ENCODE measurements at regions not wholly inside any gene's neighbourhood (a gene's known extent, or its start where the extent isn't known, plus 50 kb on each side); places are given as distances from the start of the nearest gene placed in this dataset.

GRCh38 chr7:114148779-114149178 lies 230.0 kb upstream of the PPP1R3A start:
- Histone ChIP-seq H3K36me3 (ENCODE audit: control insufficient read depth in 4 of 4, insufficient read depth in 3 of 4, low read depth in 1 of 4, low read length in 3 of 4) (no peaks in the 10 kb centered on the region), H3K9me3 (ENCODE audit: control insufficient read depth in 4 of 4, low read length in 3 of 4) (no peaks in the 10 kb centered on the region), H3K4me1 (ENCODE audit: control insufficient read depth in 4 of 4, insufficient read depth in 4 of 4, low read length in 3 of 4) (peaks cover 0 to 2% (median 0%) of the 10 kb centered on the region in 4 donors), H3K27ac (ENCODE audit: low read depth in 1 of 2, low read length in 2 of 2) (no peak overlapping the region), H3K4me3 (ENCODE audit: low read depth in 1 of 3, low read length in 3 of 3) (no peak overlapping the region), H3K9ac (ENCODE audit: low read depth in 1 of 2, low read length in 2 of 2) (no peak overlapping the region), H3K27me3 (ENCODE audit: control insufficient read depth in 4 of 4, insufficient read depth in 4 of 4, low read length in 3 of 4) (no peaks in the 10 kb centered on the region)
- 68% methylated on average over 3 of the region's 3 CpGs for WGBS
- DNase-seq (ENCODE audit: low spot score): no peak
- TF ChIP-seq, protein P1, sequence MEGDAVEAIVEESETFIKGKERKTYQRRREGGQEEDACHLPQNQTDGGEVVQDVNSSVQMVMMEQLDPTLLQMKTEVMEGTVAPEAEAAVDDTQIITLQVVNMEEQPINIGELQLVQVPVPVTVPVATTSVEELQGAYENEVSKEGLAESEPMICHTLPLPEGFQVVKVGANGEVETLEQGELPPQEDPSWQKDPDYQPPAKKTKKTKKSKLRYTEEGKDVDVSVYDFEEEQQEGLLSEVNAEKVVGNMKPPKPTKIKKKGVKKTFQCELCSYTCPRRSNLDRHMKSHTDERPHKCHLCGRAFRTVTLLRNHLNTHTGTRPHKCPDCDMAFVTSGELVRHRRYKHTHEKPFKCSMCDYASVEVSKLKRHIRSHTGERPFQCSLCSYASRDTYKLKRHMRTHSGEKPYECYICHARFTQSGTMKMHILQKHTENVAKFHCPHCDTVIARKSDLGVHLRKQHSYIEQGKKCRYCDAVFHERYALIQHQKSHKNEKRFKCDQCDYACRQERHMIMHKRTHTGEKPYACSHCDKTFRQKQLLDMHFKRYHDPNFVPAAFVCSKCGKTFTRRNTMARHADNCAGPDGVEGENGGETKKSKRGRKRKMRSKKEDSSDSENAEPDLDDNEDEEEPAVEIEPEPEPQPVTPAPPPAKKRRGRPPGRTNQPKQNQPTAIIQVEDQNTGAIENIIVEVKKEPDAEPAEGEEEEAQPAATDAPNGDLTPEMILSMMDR (IDR thresholded peaks at IDR 0.05; ENCODE audit: low read depth, low read length, missing input control): no peak
- TF ChIP-seq SP1 (IDR thresholded peaks at IDR 0.05) (no peak), HNF4G (IDR thresholded peaks at IDR 0.05) (no peak), ZBTB33 (IDR thresholded peaks at IDR 0.05) (no peak), HNF4A (conservative IDR thresholded peaks at IDR 0.05) (no peak), YY1 (IDR thresholded peaks at IDR 0.05) (no peak), REST (IDR thresholded peaks at IDR 0.05) (no peak), FOXA2 (IDR thresholded peaks at IDR 0.05) (no peak), RAD21 (IDR thresholded peaks at IDR 0.05) (no peak), GABPA (IDR thresholded peaks at IDR 0.05 in 1 of 2, conservative IDR thresholded peaks at IDR 0.05 in 1 of 2) (no peak), RXRA (IDR thresholded peaks at IDR 0.05) (no peak), FOXA1 (IDR thresholded peaks at IDR 0.05) (no peak), JUND (IDR thresholded peaks at IDR 0.05) (no peak), TAF1 (conservative IDR thresholded peaks at IDR 0.05) (no peak), EGR1 (IDR thresholded peaks at IDR 0.05; ENCODE audit: low read depth in 2 of 2) (no peak), NR2F2 (IDR thresholded peaks at IDR 0.05) (no peak)
- TF ChIP-seq, protein P2, sequence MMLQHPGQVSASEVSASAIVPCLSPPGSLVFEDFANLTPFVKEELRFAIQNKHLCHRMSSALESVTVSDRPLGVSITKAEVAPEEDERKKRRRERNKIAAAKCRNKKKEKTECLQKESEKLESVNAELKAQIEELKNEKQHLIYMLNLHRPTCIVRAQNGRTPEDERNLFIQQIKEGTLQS (IDR thresholded peaks at IDR 0.05): no peak
- TF ChIP-seq, protein P3, sequence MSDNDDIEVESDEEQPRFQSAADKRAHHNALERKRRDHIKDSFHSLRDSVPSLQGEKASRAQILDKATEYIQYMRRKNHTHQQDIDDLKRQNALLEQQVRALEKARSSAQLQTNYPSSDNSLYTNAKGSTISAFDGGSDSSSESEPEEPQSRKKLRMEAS (IDR thresholded peaks at IDR 0.05): no peak

All from liver (tissue), 8 donors.